Adrenal gland (tissue), 9 donors: ENCODE measurements at regions not wholly inside any gene's neighbourhood (a gene's known extent, or its start where the extent isn't known, plus 50 kb on each side); places are given as distances from the start of the nearest gene placed in this dataset.
A peak's percentile ranks its signal among the peaks of the same experiment; 100 is the strongest.
"Not testable (repeated sequence)": the region's sequence is repeated elsewhere in the genome, so short reads cannot be mapped to it uniquely, and the experiment has no call there.

Experiments
- DNase-seq, 7 donors: peaks; one replicate each; pipeline ENCODE4 v3.0.0-alpha.2; 2019 to 2020
- H3K27ac ChIP-seq, 5 donors: fragments of 200-600 bp; sonication (generic) in 4 of 5; 1 replicate in 3 of 5; 2 replicates in 2 of 5; pipeline versions ENCODE4 v1.5.1 to v1.8.0; 2016 to 2020; ENCODE audit warnings: mild to moderate bottlenecking in 1 of 5
- H3K27me3 ChIP-seq: fragments of 200-600 bp; 2 replicates; pipeline ENCODE4 v1.8.0; 2021
- H3K36me3 ChIP-seq, 2 donors: fragments of 200-600 bp; replicated peaks in 1 of 2; 1 replicate in 1 of 2; 2 replicates in 1 of 2; pipeline versions ENCODE4 v1.5.1 to v1.8.0; 2018 to 2022
- H3K4me1 ChIP-seq, 2 donors: fragments of 200-600 bp; replicated peaks in 1 of 2; 1 replicate in 1 of 2; 2 replicates in 1 of 2; pipeline versions ENCODE4 v1.5.1 to v1.8.0; 2018 to 2021
- H3K4me3 ChIP-seq, 4 donors: fragments of 200-600 bp; sonication (generic) in 3 of 4; one replicate each; pipeline ENCODE4 v1.5.1; 2016 to 2018
- H3K9me3 ChIP-seq, 3 donors: fragments of 200-600 bp; sonication (generic) in 1 of 3; replicated peaks in 1 of 3; 1 replicate in 2 of 3; 2 replicates in 1 of 3; pipeline versions ENCODE4 v1.5.1 to v1.8.0; 2016 to 2021
- POLR2A ChIP-seq, 2 donors: fragments of 450-650 bp; IDR thresholded peaks; one replicate each; pipeline ENCODE4 v1.6.1; 2017; ENCODE audit warnings: antibody characterized with exemption in 2 of 2, mild to moderate bottlenecking in 2 of 2, moderate library complexity in 1 of 2
- WGBS, 4 donors: extraction: QIAGEN DNeasy Blood & Tissue Kit in 2 of 4; methylation state at CpG; one replicate each; pipeline versions ENCODE4 v1.1.5 to v1.1.7; 2013 to 2017; 5-methylcytosine and 5-hydroxymethylcytosine counted together
- intact Hi-C, 2 donors: fragments of 100-400 bp; cut with DNase I; formaldehyde crosslinking; loops; one replicate each; pipeline versions ENCODE4 v1.14.1 to v1.15.0; 2022 to 2023
- TF ChIP-seq, protein P1 (sequence below), 6 experiments: fragments of 450-650 bp in 4 of 6; fragments of 200-600 bp in 2 of 6; sonication (generic) in 1 of 6; IDR thresholded peaks; 1 replicate in 5 of 6; 2 replicates in 1 of 6; pipeline versions ENCODE4 v1.5.1 to v1.8.0; 2016 to 2021; ENCODE audit warnings: antibody characterized with exemption in 6 of 6, mild to moderate bottlenecking in 2 of 6, moderate library complexity in 1 of 6
- donor health status: healthy with polysubstance abuse.
- donor health status: Bipolar disorder and iron deficiency.
- donor health status: DM: yes; HTN: yes; CAD: no.
- donor health status: DM: no; HTN: no; CAD: no.
- donor health status: DM: no; HTN: no; CAD: no.

- H3K9me3 ChIP-seq: no peaks in the 10 kb centered on the region
- intact Hi-C loops: no loop called here
- DNase-seq: peak; percentile 5 to 63 (median 23)
- H3K36me3 ChIP-seq: no peaks in the 10 kb centered on the region
- H3K4me1 ChIP-seq: peaks cover 0 to 7% of the 10 kb centered on the region in 2 donors
- no peak overlapping the region for H3K27ac ChIP-seq
- H3K27me3 ChIP-seq: no peaks in the 10 kb centered on the region
- H3K4me3 ChIP-seq: peak overlapping the region in 1 of 4 donors; percentile 17
- no peak for TF ChIP-seq POLR2A (IDR thresholded peaks at IDR 0.05)
- TF ChIP-seq, protein P1, sequence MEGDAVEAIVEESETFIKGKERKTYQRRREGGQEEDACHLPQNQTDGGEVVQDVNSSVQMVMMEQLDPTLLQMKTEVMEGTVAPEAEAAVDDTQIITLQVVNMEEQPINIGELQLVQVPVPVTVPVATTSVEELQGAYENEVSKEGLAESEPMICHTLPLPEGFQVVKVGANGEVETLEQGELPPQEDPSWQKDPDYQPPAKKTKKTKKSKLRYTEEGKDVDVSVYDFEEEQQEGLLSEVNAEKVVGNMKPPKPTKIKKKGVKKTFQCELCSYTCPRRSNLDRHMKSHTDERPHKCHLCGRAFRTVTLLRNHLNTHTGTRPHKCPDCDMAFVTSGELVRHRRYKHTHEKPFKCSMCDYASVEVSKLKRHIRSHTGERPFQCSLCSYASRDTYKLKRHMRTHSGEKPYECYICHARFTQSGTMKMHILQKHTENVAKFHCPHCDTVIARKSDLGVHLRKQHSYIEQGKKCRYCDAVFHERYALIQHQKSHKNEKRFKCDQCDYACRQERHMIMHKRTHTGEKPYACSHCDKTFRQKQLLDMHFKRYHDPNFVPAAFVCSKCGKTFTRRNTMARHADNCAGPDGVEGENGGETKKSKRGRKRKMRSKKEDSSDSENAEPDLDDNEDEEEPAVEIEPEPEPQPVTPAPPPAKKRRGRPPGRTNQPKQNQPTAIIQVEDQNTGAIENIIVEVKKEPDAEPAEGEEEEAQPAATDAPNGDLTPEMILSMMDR (IDR thresholded peaks at IDR 0.05): no peak
- 0 to 8% (median 1%) methylated on average over 3 of the region's 3 CpGs for WGBS, 4 donors
These were observed 212.0 kb upstream of the KIF2A start for GRCh38 chr5:62093976-62094375.

- intact Hi-C loops: no loop called here
- H3K36me3 ChIP-seq: no peaks in the 10 kb centered on the region
- no peaks in the 10 kb centered on the region for H3K9me3 ChIP-seq
- peaks cover 0 to 7% of the 10 kb centered on the region in 2 donors for H3K4me1 ChIP-seq
- 87 to 94% (median 91%) methylated on average over 5 of the region's 5 CpGs for WGBS, 4 donors
- H3K4me3 ChIP-seq: no peak overlapping the region
- TF ChIP-seq, protein P1 (IDR thresholded peaks at IDR 0.05): no peak
- TF ChIP-seq POLR2A (IDR thresholded peaks at IDR 0.05): no peak
- H3K27me3 ChIP-seq: no peaks in the 10 kb centered on the region
- no peak for DNase-seq
- H3K27ac ChIP-seq: no peak overlapping the region
These were observed 208.6 kb upstream of the KIF2A start for GRCh38 chr5:62097361-62097760.

DNA sequence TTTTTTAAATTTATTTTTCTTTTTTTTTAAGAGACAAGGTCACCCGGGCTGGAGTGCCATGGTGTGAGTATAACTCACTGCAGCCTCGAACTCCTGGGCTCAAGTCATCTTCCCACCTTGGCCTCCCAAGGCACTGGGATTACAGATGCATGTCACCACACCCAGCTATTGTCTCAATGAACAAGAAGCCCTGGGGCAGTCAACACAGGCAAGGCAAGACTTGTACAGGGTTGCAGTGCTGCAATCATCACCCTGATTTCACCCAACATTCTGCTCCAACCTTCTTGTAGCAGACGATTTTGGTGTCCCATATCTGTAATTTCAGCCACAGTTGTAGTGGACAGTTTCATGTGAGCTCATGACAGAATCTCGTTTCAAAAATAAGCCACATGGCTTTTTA lies 205.8 kb upstream of the KIF2A start:
- H3K27me3 ChIP-seq: no peaks in the 10 kb centered on the region
- H3K27ac ChIP-seq: no peak overlapping the region
- 46 to 60% (median 49%) methylated on average over 4 of the region's 4 CpGs for WGBS, 4 donors
- no peaks in the 10 kb centered on the region for H3K4me1 ChIP-seq
- H3K36me3 ChIP-seq: no peaks in the 10 kb centered on the region
- no peak overlapping the region for H3K4me3 ChIP-seq
- DNase-seq: no peak
- intact Hi-C loops: no loop called here
- H3K9me3 ChIP-seq: no peaks in the 10 kb centered on the region
- TF ChIP-seq, protein P1 (IDR thresholded peaks at IDR 0.05): no peak
- TF ChIP-seq POLR2A (IDR thresholded peaks at IDR 0.05): no peak

- H3K4me3 ChIP-seq, H3K9me3 ChIP-seq, intact Hi-C loops, DNase-seq, H3K27ac ChIP-seq, H3K36me3 ChIP-seq, H3K27me3 ChIP-seq, H3K4me1 ChIP-seq: not testable (repeated sequence)
- WGBS, 4 donors: 78 to 84% (median 81%) methylated on average over 4 of the region's 4 CpGs
These were observed 202.1 kb upstream of the KIF2A start for GRCh38 chr5:62103863-62104262.

- H3K4me1 ChIP-seq: no peaks in the 10 kb centered on the region
- no peaks in the 10 kb centered on the region for H3K9me3 ChIP-seq
- DNase-seq: no peak
- no peaks in the 10 kb centered on the region for H3K36me3 ChIP-seq
- no peak overlapping the region for H3K4me3 ChIP-seq
- intact Hi-C loops: no loop called here
- TF ChIP-seq, protein P1 (IDR thresholded peaks at IDR 0.05): no peak
- TF ChIP-seq POLR2A (IDR thresholded peaks at IDR 0.05): no peak
- no peaks in the 10 kb centered on the region for H3K27me3 ChIP-seq
- no peak overlapping the region for H3K27ac ChIP-seq
These were observed 194.6 kb upstream of the KIF2A start for GRCh38 chr5:62111428-62111827.
